ENCODE measurements at regions not wholly inside any gene's neighbourhood (a gene's known extent, or its start where the extent isn't known, plus 50 kb on each side); places are given as distances from the start of the nearest gene placed in this dataset.
"Not testable (repeated sequence)": the region's sequence is repeated elsewhere in the genome, so short reads cannot be mapped to it uniquely, and the experiment has no call there.

DNA sequence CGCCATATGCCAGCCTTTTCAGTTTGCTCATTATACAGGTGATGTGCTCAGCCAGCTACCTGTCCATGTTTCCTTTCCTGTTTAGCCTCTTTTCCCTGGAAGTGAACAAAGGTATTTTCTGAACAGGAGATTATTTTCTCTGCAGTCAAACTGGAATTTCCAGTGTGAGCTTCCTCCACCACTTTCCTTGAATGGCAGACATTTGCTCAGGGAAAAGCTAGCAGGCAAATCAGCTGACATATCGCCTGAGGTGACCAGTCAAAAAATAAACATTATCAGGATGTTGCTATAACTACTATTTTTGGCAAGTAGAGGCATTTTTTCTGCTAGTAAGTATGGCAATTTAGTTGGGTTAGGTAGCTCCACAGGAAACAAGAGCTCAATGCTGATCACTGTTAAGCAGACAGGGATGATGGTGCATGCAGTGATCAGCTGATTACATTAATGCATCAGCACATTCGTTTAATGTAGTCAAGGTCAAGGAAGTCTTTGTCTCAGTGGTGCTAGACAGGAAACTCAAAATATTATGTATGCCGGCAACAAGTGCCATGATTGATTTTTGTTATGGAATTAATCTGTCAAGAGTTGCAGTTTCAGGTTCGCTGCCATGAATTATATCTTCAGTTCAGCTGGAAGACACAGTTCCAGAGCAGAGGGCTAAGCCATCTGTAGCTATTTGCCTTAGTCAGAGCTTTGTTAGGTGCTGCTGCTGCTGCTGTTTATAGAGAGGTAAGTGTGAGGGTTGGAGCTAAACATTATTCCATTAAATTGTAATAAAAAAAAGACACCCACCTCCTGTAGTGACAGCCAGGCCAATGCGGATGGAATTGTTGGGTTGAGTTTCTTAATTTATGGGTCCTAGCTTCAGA lies 179.7 kb upstream of the ST6GALNAC5 start:
- H3K4me3 ChIP-seq (ENCODE audit: control insufficient read depth, low read depth, low read length): no peak overlapping the region
- no peak for DNase-seq (ENCODE audit: low read depth)

GRCh38 chr1:76690766-76691165 lies 176.5 kb upstream of the ST6GALNAC5 start:
- no peak for TF ChIP-seq CTCF (conservative IDR thresholded peaks at IDR 0.05; ENCODE audit: control insufficient read depth, insufficient read depth, low read depth, low read length)
- H3K4me3 ChIP-seq (ENCODE audit: control insufficient read depth, low read depth, low read length): no peak overlapping the region
- DNase-seq (ENCODE audit: low read depth): no peak

More for the DNA sequence above, 179.7 kb upstream of the ST6GALNAC5 start:
- TF ChIP-seq CTCF (conservative IDR thresholded peaks at IDR 0.05; ENCODE audit: control insufficient read depth, insufficient read depth, low read depth, low read length): no peak

- no peak for DNase-seq (ENCODE audit: low read depth)
- no peak overlapping the region for H3K4me3 ChIP-seq (ENCODE audit: control insufficient read depth, low read depth, low read length)
- no peak for TF ChIP-seq CTCF (conservative IDR thresholded peaks at IDR 0.05; ENCODE audit: control insufficient read depth, insufficient read depth, low read depth, low read length)
These were observed 171.7 kb upstream of the ST6GALNAC5 start for GRCh38 chr1:76695535-76695934.

- no peak overlapping the region for H3K4me3 ChIP-seq (ENCODE audit: control insufficient read depth, low read depth, low read length)
- no peak for TF ChIP-seq CTCF (conservative IDR thresholded peaks at IDR 0.05; ENCODE audit: control insufficient read depth, insufficient read depth, low read depth, low read length)
- DNase-seq (ENCODE audit: low read depth): no peak
These were observed 169.9 kb upstream of the ST6GALNAC5 start for GRCh38 chr1:76697361-76697760.

- DNase-seq (ENCODE audit: low read depth); H3K4me3 ChIP-seq (ENCODE audit: control insufficient read depth, low read depth, low read length): not testable (repeated sequence)
These were observed 167.6 kb upstream of the ST6GALNAC5 start for GRCh38 chr1:76699646-76700045.

- not testable (repeated sequence) for H3K4me3 ChIP-seq (ENCODE audit: control insufficient read depth, low read depth, low read length); DNase-seq (ENCODE audit: low read depth)
These were observed 167.1 kb upstream of the ST6GALNAC5 start for GRCh38 chr1:76700200-76700599.

DNA sequence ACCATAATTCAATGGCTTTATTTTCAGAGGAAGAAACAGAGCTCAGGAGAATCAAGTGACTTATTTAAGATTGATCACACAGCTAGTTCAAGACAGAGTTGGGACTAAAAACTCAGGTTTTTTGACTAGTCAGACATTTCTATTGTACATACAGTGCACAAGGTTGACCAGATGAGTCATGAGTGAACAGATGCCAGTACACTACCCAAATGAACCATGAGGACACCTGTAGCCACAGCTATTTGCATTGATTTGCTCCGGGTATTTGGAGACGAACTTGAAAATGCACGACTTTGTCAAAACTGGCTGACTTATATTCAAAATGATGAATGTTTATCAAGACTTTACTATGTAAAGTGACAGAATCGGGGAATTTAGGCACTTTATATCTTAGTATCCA lies 161.7 kb upstream of the ST6GALNAC5 start:
- TF ChIP-seq CTCF (conservative IDR thresholded peaks at IDR 0.05; ENCODE audit: control insufficient read depth, insufficient read depth, low read depth, low read length): no peak
- no peak overlapping the region for H3K4me3 ChIP-seq (ENCODE audit: control insufficient read depth, low read depth, low read length)
- DNase-seq (ENCODE audit: low read depth): no peak

GRCh38 chr1:76713535-76713934 lies 153.7 kb upstream of the ST6GALNAC5 start:
- no peak for TF ChIP-seq CTCF (conservative IDR thresholded peaks at IDR 0.05; ENCODE audit: control insufficient read depth, insufficient read depth, low read depth, low read length)
- DNase-seq (ENCODE audit: low read depth): no peak
- no peak overlapping the region for H3K4me3 ChIP-seq (ENCODE audit: control insufficient read depth, low read depth, low read length)

Data from fibroblast of mammary gland (primary cell).